ENCODE measurements at regions not wholly inside any gene's neighbourhood (a gene's known extent, or its start where the extent isn't known, plus 50 kb on each side); places are given as distances from the start of the nearest gene placed in this dataset.
A peak's percentile ranks its signal among the peaks of the same experiment; 100 is the strongest.

DNA sequence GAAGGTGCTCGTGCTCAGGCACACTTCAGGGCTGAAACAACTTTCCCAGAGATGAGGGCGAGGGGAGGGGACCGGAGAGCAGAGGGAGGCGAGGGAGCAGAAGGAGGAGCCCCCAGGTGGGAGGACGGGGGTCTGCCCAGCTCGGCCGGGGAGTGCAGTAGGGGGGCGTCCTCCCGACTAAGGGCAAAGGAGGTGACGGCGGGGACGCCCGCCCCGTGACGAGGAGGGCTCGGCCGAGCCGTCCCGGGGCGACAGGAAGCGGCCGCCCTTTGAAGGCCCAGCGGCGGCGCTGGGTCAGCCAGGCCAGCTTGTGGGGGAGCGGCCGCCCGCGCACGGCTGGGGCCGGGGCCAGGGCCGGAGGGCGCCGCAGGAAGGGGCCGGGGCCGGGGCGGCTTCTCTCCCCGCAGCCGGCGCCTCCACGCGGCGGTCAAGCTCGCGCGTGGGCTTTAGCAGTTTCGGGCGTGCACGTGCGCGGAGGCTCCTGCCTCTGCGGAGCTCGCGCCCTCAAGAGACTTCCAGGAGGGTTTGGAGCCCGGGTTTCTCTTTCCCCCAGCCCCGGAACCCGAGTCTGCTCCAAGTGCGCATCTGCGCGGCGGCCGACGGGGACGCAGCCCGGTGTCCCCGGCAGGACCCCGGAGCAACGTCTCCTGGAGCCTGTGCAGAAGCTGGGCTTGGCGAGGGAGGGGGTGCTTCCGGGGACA is 100.8 kb upstream of the SLC45A1 start:
- TF ChIP-seq POLR2A (IDR thresholded peaks at IDR 0.05): peak; percentile 71
- TF ChIP-seq, protein P1, sequence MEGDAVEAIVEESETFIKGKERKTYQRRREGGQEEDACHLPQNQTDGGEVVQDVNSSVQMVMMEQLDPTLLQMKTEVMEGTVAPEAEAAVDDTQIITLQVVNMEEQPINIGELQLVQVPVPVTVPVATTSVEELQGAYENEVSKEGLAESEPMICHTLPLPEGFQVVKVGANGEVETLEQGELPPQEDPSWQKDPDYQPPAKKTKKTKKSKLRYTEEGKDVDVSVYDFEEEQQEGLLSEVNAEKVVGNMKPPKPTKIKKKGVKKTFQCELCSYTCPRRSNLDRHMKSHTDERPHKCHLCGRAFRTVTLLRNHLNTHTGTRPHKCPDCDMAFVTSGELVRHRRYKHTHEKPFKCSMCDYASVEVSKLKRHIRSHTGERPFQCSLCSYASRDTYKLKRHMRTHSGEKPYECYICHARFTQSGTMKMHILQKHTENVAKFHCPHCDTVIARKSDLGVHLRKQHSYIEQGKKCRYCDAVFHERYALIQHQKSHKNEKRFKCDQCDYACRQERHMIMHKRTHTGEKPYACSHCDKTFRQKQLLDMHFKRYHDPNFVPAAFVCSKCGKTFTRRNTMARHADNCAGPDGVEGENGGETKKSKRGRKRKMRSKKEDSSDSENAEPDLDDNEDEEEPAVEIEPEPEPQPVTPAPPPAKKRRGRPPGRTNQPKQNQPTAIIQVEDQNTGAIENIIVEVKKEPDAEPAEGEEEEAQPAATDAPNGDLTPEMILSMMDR (IDR thresholded peaks at IDR 0.05): peak in 1 of 4 donors; percentile 26
